PC-9 (cell line): ENCODE measurements at regions not wholly inside any gene's neighbourhood (a gene's known extent, or its start where the extent isn't known, plus 50 kb on each side); places are given as distances from the start of the nearest gene placed in this dataset.
A peak's percentile ranks its signal among the peaks of the same experiment; 100 is the strongest.

Experiments used
- BruUV-seq: library from RNA; stranded (reverse); fragments of 400-500 nt; replicated peaks from 2 replicates; lab custom pipeline; 2021; lab: Mats Ljungman, UMichigan
- CTCF ChIA-PET: fragments of 300-600 bp; sonication (Branson Sonifier 250); formaldehyde crosslinking; loops from one replicate; lab custom pipeline; 2022; ENCODE audit warnings: antibody characterized with exemption; lab: Charles Lee
- POLR2A ChIA-PET: fragments of 300-600 bp; sonication (Branson Sonifier 250); formaldehyde crosslinking; loops from one replicate; lab custom pipeline; 2022; ENCODE audit warnings: antibody characterized with exemption; ENCODE audit not compliant: unreplicated experiment; lab: Charles Lee
- DNase-seq, 2 experiments: peaks; one replicate each; pipeline versions ENCODE4 v3.0.0 to v3.0.0-alpha.2; 2015 to 2022; ENCODE audit warnings: mixed read lengths in 1 of 2
- H2AFZ ChIP-seq: fragments of 200-600 bp; sonication (generic); 2 replicates; pipeline ENCODE4 v1.8.1; 2017; ENCODE audit warnings: antibody characterized with exemption
- H3F3A ChIP-seq: fragments of 200-600 bp; sonication (generic); 2 replicates; pipeline ENCODE4 v1.8.1; 2017; ENCODE audit warnings: antibody characterized with exemption, mild to moderate bottlenecking, low read depth; ENCODE audit not compliant: insufficient read depth
- H3K27ac ChIP-seq: fragments of 200-600 bp; sonication (generic); 2 replicates; pipeline ENCODE4 v1.6.1; 2016; ENCODE audit warnings: mixed run types
- H3K27me3 ChIP-seq: fragments of 200-600 bp; sonication (generic); 2 replicates; pipeline ENCODE4 v1.6.1; 2016; ENCODE audit warnings: low read depth, mixed run types; ENCODE audit not compliant: insufficient read depth
- H3K36me3 ChIP-seq: fragments of 200-600 bp; sonication (generic); 2 replicates; pipeline ENCODE4 v1.6.1; 2016; ENCODE audit warnings: low read depth, mixed run types
- H3K4me1 ChIP-seq: fragments of 200-600 bp; sonication (generic); replicated peaks from 2 replicates; pipeline ENCODE4 v1.6.1; 2016; ENCODE audit warnings: mixed run types; ENCODE audit not compliant: insufficient read depth
- H3K4me2 ChIP-seq: fragments of 200-600 bp; sonication (generic); 2 replicates; pipeline ENCODE4 v1.6.1; 2017; ENCODE audit warnings: mixed run types
- H3K4me3 ChIP-seq: fragments of 200-600 bp; sonication (generic); 2 replicates; pipeline ENCODE4 v1.6.1; 2016; ENCODE audit warnings: mixed run types
- H3K79me2 ChIP-seq: fragments of 200-600 bp; sonication (generic); 2 replicates; pipeline ENCODE4 v1.6.1; 2017; ENCODE audit warnings: low read depth, mixed run types
- H3K9me2 ChIP-seq: fragments of 200-600 bp; sonication (generic); 2 replicates; pipeline ENCODE4 v1.8.1; 2017; ENCODE audit warnings: mild to moderate bottlenecking; ENCODE audit not compliant: insufficient read depth
- H3K9me3 ChIP-seq: fragments of 200-600 bp; sonication (generic); 2 replicates; pipeline ENCODE4 v1.8.1; 2016; ENCODE audit warnings: low read depth; ENCODE audit not compliant: insufficient read depth
- H4K20me1 ChIP-seq: fragments of 200-600 bp; sonication (generic); 2 replicates; pipeline ENCODE4 v1.8.1; 2017; ENCODE audit not compliant: insufficient read depth
- CTCF ChIP-seq: fragments of 200-600 bp; sonication (generic); conservative IDR thresholded peaks from 2 replicates; pipeline ENCODE4 v1.6.1; 2017; ENCODE audit warnings: mixed run types, antibody characterized with exemption, mild to moderate bottlenecking, moderate library complexity
- EZH2 ChIP-seq: fragments of 200-600 bp; sonication (generic); IDR thresholded peaks from 2 replicates; pipeline ENCODE4 v1.8.0; 2017; ENCODE audit warnings: antibody characterized with exemption, low read depth
- intact Hi-C: fragments of 100-400 bp; cut with micrococcal nuclease; formaldehyde crosslinking; loops from one replicate; pipeline ENCODE4 v1.10.0; 2022; ENCODE audit not compliant: unreplicated experiment

- no TSS peak for BruUV-seq
- intact Hi-C loops, result no loop called here
- no peaks in the 10 kb centered on the region for H4K20me1 ChIP-seq
- POLR2A ChIA-PET, result no interaction called here
- no peaks in the 10 kb centered on the region for H3K36me3 ChIP-seq
- no peaks in the 10 kb centered on the region for H3K79me2 ChIP-seq
- H3K9me2 ChIP-seq, result no peaks in the 10 kb centered on the region
- H3F3A ChIP-seq, result no peaks in the 10 kb centered on the region
- no peak for DNase-seq
- peaks cover 74% of the 10 kb centered on the region for H3K27me3 ChIP-seq
- H2AFZ ChIP-seq, result no peak overlapping the region
- no peak overlapping the region for H3K27ac ChIP-seq
- no peak for TF ChIP-seq CTCF
- no peak for TF ChIP-seq EZH2
- H3K4me1 ChIP-seq, result no peaks in the 10 kb centered on the region
- H3K4me2 ChIP-seq, result no peak overlapping the region
- H3K9me3 ChIP-seq, result no peaks in the 10 kb centered on the region
- H3K4me3 ChIP-seq, result no peak overlapping the region
- CTCF ChIA-PET, result no interaction called here
Measured at GRCh38 chr7:156585025-156585648, 55.4 kb upstream of the RNF32 start.

GRCh38 chr7:156582591-156583123 is 57.9 kb upstream of the RNF32 start:
- Histone ChIP-seq H4K20me1 (no peaks in the 10 kb centered on the region), H3K4me3 (no peak overlapping the region), H3K27me3 (peaks cover 84% of the 10 kb centered on the region), H2AFZ (no peak overlapping the region), H3K9me2 (no peaks in the 10 kb centered on the region), H3F3A (no peaks in the 10 kb centered on the region), H3K4me1 (no peaks in the 10 kb centered on the region), H3K27ac (no peak overlapping the region), H3K79me2 (no peaks in the 10 kb centered on the region), H3K9me3 (no peaks in the 10 kb centered on the region), H3K4me2 (no peak overlapping the region), H3K36me3 (no peaks in the 10 kb centered on the region)
- CTCF ChIA-PET, result no interaction called here
- DNase-seq, result no peak
- TF ChIP-seq EZH2 (no peak), CTCF (peak; percentile 34; the same call in 1 of the 2 replicates)
- BruUV-seq, result no TSS peak
- POLR2A ChIA-PET, result interaction anchor here (0.7 kb wide), 1 partner anchor 1540 kb away, joined by 11 read pairs; no protein-coding TSS in a partner anchor
- intact Hi-C loops, result no loop called here

GRCh38 chr7:156580036-156580435 is 60.5 kb upstream of the RNF32 start:
- intact Hi-C loops, result no loop called here
- BruUV-seq, result no TSS peak

More at GRCh38 chr7:156580036-156580435, 60.5 kb upstream of the RNF32 start:
- no peak for TF ChIP-seq EZH2
- no peak for TF ChIP-seq CTCF
- peaks cover 93% of the 10 kb centered on the region for H3K27me3 ChIP-seq
- ChIA-PET POLR2A (interaction anchor here (0.7 kb wide), 1 partner anchor 642 kb away, joined by 9 read pairs; no protein-coding TSS in a partner anchor), CTCF (no interaction called here)
- H3K9me3 ChIP-seq, result no peaks in the 10 kb centered on the region
- no peak overlapping the region for H3K4me3 ChIP-seq
- H4K20me1 ChIP-seq, result no peaks in the 10 kb centered on the region
- H3K27ac ChIP-seq, result no peak overlapping the region
- H3K36me3 ChIP-seq, result no peaks in the 10 kb centered on the region
- no peaks in the 10 kb centered on the region for H3K4me1 ChIP-seq
- no peak overlapping the region for H2AFZ ChIP-seq
- no peaks in the 10 kb centered on the region for H3F3A ChIP-seq
- no peak for DNase-seq
- H3K9me2 ChIP-seq, result no peaks in the 10 kb centered on the region
- no peaks in the 10 kb centered on the region for H3K79me2 ChIP-seq
- H3K4me2 ChIP-seq, result no peak overlapping the region
